H9 (cell line): ENCODE measurements at regions not wholly inside any gene's neighbourhood (a gene's known extent, or its start where the extent isn't known, plus 50 kb on each side); places are given as distances from the start of the nearest gene placed in this dataset.

Source experiments
- DNase-seq: peaks from one replicate; pipeline ENCODE4 v3.0.0-alpha.2; 2017
- H2AFZ ChIP-seq: one replicate; pipeline ENCODE4 v1.6.1; 2013; ENCODE audit warnings: mild to moderate bottlenecking, low read length, control low read depth, moderate library complexity
- H2AK5ac ChIP-seq: 2 replicates; pipeline ENCODE4 v1.6.1; 2013; ENCODE audit warnings: low read length, control low read depth, mixed read lengths; ENCODE audit not compliant: insufficient read length
- H2BK120ac ChIP-seq: one replicate; pipeline ENCODE4 v1.6.1; 2013; ENCODE audit warnings: low read depth, mild to moderate bottlenecking, low read length, control low read depth, inconsistent platforms; ENCODE audit not compliant: poor library complexity, severe bottlenecking
- H2BK12ac ChIP-seq: 2 replicates; pipeline ENCODE4 v1.6.1; 2013; ENCODE audit warnings: low read length, control low read depth, mixed read lengths, low read depth; ENCODE audit not compliant: insufficient read length
- H2BK15ac ChIP-seq: 2 replicates; pipeline ENCODE4 v1.6.1; 2013; ENCODE audit warnings: low read depth, low read length, control low read depth
- H2BK20ac ChIP-seq: one replicate; pipeline ENCODE4 v1.6.1; 2013; ENCODE audit warnings: low read depth, mild to moderate bottlenecking, low read length, control low read depth, inconsistent platforms; ENCODE audit not compliant: poor library complexity, severe bottlenecking
- H2BK5ac ChIP-seq: 2 replicates; pipeline ENCODE4 v1.6.1; 2013; ENCODE audit warnings: low read length, control low read depth, mixed read lengths; ENCODE audit not compliant: insufficient read length
- H3K14ac ChIP-seq: 2 replicates; pipeline ENCODE4 v1.6.1; 2013; ENCODE audit warnings: low read length, control low read depth; ENCODE audit not compliant: insufficient read depth
- H3K18ac ChIP-seq: 2 replicates; pipeline ENCODE4 v1.6.1; 2013; ENCODE audit warnings: low read depth, mild to moderate bottlenecking, mixed read lengths, low read length, control low read depth; ENCODE audit not compliant: insufficient read length
- H3K23ac ChIP-seq: 2 replicates; pipeline ENCODE4 v1.6.1; 2013; ENCODE audit warnings: low read length, control low read depth, mixed read lengths, low read depth; ENCODE audit not compliant: insufficient read length
- H3K23me2 ChIP-seq: 2 replicates; pipeline ENCODE4 v1.6.1; 2013; ENCODE audit warnings: low read depth, mild to moderate bottlenecking, mixed read lengths, low read length, control low read depth; ENCODE audit not compliant: insufficient read length, poor library complexity, severe bottlenecking
- H3K27ac ChIP-seq: 2 replicates; pipeline ENCODE4 v1.5.1; 2013; ENCODE audit warnings: low read length, control low read depth, mixed read lengths, low read depth; ENCODE audit not compliant: insufficient read length
- H3K27me3 ChIP-seq: 2 replicates; pipeline ENCODE4 v1.6.1; 2013; ENCODE audit warnings: low read length, control low read depth, inconsistent platforms; ENCODE audit not compliant: insufficient read depth
- H3K4ac ChIP-seq: 2 replicates; pipeline ENCODE4 v1.6.1; 2013; ENCODE audit warnings: low read depth, mild to moderate bottlenecking, control low read depth, inconsistent platforms, low read length, moderate library complexity
- H3K4me1 ChIP-seq: 2 replicates; pipeline ENCODE4 v1.6.1; 2013; ENCODE audit warnings: low read length, control low read depth, inconsistent platforms; ENCODE audit not compliant: insufficient read depth
- H3K4me2 ChIP-seq: 2 replicates; pipeline ENCODE4 v1.6.1; 2013; ENCODE audit warnings: low read length, control low read depth, mixed read lengths; ENCODE audit not compliant: insufficient read length, insufficient read depth
- H3K56ac ChIP-seq: 2 replicates; pipeline ENCODE4 v1.6.1; 2013; ENCODE audit warnings: low read depth, mild to moderate bottlenecking, mixed read lengths, low read length, control low read depth; ENCODE audit not compliant: insufficient read length
- H3K79me1 ChIP-seq: 2 replicates; pipeline ENCODE4 v1.6.1; 2013; ENCODE audit warnings: low read depth, mild to moderate bottlenecking, moderate library complexity, low read length, control low read depth, inconsistent platforms; ENCODE audit not compliant: insufficient read depth, poor library complexity, severe bottlenecking
- H3K79me2 ChIP-seq: 2 replicates; pipeline ENCODE4 v1.6.1; 2013; ENCODE audit warnings: low read length, control low read depth, inconsistent platforms; ENCODE audit not compliant: insufficient read depth
- H3K9ac ChIP-seq: 2 replicates; pipeline ENCODE4 v1.6.1; 2013; ENCODE audit warnings: low read length, control low read depth, mixed read lengths; ENCODE audit not compliant: insufficient read length; ENCODE audit errors: extremely low read depth
- H3K9me3 ChIP-seq: one replicate; pipeline ENCODE4 v1.6.1; 2013; ENCODE audit warnings: low read depth, low read length, inconsistent platforms; ENCODE audit not compliant: control insufficient read depth
- H3T11ph ChIP-seq: one replicate; pipeline ENCODE4 v1.6.1; 2013; ENCODE audit warnings: mild to moderate bottlenecking, low read length, control low read depth, inconsistent platforms
- H4K20me1 ChIP-seq: one replicate; pipeline ENCODE4 v1.6.1; 2013; ENCODE audit not compliant: control insufficient read depth, insufficient read length, insufficient read depth
- H4K5ac ChIP-seq: 2 replicates; pipeline ENCODE4 v1.6.1; 2013; ENCODE audit warnings: low read depth, mild to moderate bottlenecking, mixed read lengths, low read length, control low read depth; ENCODE audit not compliant: insufficient read length
- H4K8ac ChIP-seq: replicated peaks from 2 replicates; pipeline ENCODE4 v1.6.1; 2013; ENCODE audit warnings: low read length, control low read depth, mixed read lengths, low read depth; ENCODE audit not compliant: insufficient read length
- H4K91ac ChIP-seq: 2 replicates; pipeline ENCODE4 v1.6.1; 2013; ENCODE audit warnings: low read depth, mild to moderate bottlenecking, moderate library complexity, mixed read lengths, low read length, control low read depth; ENCODE audit not compliant: insufficient read length
- H3K27ac Mint-ChIP-seq, 3 experiments: 2 replicates in 2 of 3; 3 replicates in 1 of 3; pipeline ENCODE4 v1.8.0; 2020 to 2021; ENCODE audit warnings: mixed read lengths in 3 of 3, mild to moderate bottlenecking in 1 of 3, moderate library complexity in 1 of 3
- H3K27me3 Mint-ChIP-seq: 2 replicates; pipeline ENCODE4 v1.8.0; 2021; ENCODE audit warnings: low read depth, mild to moderate bottlenecking, moderate library complexity, mixed read lengths
- H3K36me3 Mint-ChIP-seq, 3 experiments: 2 replicates in 2 of 3; 3 replicates in 1 of 3; pipeline ENCODE4 v1.8.0; 2020 to 2021; ENCODE audit warnings: low read depth in 3 of 3, mixed read lengths in 3 of 3; ENCODE audit not compliant: insufficient read depth in 1 of 3
- H3K4me1 Mint-ChIP-seq, 2 experiments: 2 replicates each; pipeline ENCODE4 v1.8.0; 2020; ENCODE audit warnings: mixed read lengths in 2 of 2
- H3K4me3 Mint-ChIP-seq, 2 experiments: 2 replicates in 1 of 2; 3 replicates in 1 of 2; pipeline ENCODE4 v1.8.0; 2020 to 2021; ENCODE audit warnings: mild to moderate bottlenecking in 2 of 2, mixed read lengths in 2 of 2, moderate library complexity in 1 of 2
- H3K9me3 Mint-ChIP-seq, 2 experiments: 2 replicates in 1 of 2; 3 replicates in 1 of 2; pipeline ENCODE4 v1.8.0; 2020; ENCODE audit warnings: mild to moderate bottlenecking in 2 of 2, mixed read lengths in 2 of 2, moderate library complexity in 1 of 2
- WGBS: extraction: QIAGEN DNeasy Blood & Tissue Kit; methylation state at CpG from one replicate; pipeline ENCODE4 v1.1.7; 2013; ENCODE audit warnings: missing lambda C conversion rate, low lambda C conversion rate, mixed read lengths; ENCODE audit not compliant: insufficient read length; ENCODE audit errors: extremely low coverage; 5-methylcytosine and 5-hydroxymethylcytosine counted together
- TF ChIP-seq, protein P1 (sequence below): fragments of 200-600 bp; sonication (generic); conservative IDR thresholded peaks from 3 replicates; pipeline ENCODE4 v1.8.0; 2021; ENCODE audit warnings: antibody characterized with exemption, mild to moderate bottlenecking

DNA sequence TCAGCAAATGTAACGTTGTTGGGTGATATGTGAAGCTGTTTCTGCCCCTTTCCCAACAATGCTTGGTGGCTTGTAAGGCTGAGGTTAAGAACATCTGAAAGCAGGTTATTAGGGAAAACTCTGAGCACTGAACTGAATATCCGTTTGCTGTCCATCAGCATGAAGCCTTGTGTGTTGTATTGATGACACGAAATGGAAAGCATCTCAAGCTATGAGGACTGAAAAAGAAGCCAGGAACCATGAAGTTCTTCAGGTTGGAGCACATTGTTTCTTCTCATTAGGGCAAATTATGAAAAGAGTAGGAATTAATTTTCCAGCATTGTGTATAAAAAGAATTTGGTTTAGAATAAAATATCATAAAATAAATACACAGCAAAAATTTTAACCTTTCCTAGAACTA, 106.8 kb downstream of the IZUMO3 start:
- Histone ChIP-seq H4K20me1 (no peaks in the 10 kb centered on the region), H3K9ac (no peak overlapping the region), H4K5ac (no peak overlapping the region), H2AK5ac (no peak overlapping the region), H3K27ac (no peak overlapping the region), H3K23me2 (no peaks in the 10 kb centered on the region), H2BK5ac (no peak overlapping the region), H2AFZ (no peak overlapping the region), H3K27me3 (no peaks in the 10 kb centered on the region), H2BK12ac (no peak overlapping the region), H4K8ac (no peak overlapping the region), H3K23ac (no peak overlapping the region), H4K91ac (no peak overlapping the region), H2BK20ac (no peak overlapping the region), H3K18ac (no peak overlapping the region), H3K79me2 (no peaks in the 10 kb centered on the region), H3K4ac (no peak overlapping the region), H3K79me1 (no peaks in the 10 kb centered on the region), H3K4me2 (no peak overlapping the region), H3T11ph (no peak overlapping the region), H2BK15ac (no peak overlapping the region), H2BK120ac (no peak overlapping the region), H3K9me3 (no peaks in the 10 kb centered on the region), H3K4me1 (no peaks in the 10 kb centered on the region; the same call in 1 of the 2 replicates), H3K56ac (no peak overlapping the region), H3K14ac (no peak overlapping the region)
- H3K4me1 Mint-ChIP-seq: peaks cover 4 to 6% of the 10 kb centered on the region in 2 experiments
- no CpG with 5 or more reads among the region's 3 CpGs for WGBS
- TF ChIP-seq, protein P1, sequence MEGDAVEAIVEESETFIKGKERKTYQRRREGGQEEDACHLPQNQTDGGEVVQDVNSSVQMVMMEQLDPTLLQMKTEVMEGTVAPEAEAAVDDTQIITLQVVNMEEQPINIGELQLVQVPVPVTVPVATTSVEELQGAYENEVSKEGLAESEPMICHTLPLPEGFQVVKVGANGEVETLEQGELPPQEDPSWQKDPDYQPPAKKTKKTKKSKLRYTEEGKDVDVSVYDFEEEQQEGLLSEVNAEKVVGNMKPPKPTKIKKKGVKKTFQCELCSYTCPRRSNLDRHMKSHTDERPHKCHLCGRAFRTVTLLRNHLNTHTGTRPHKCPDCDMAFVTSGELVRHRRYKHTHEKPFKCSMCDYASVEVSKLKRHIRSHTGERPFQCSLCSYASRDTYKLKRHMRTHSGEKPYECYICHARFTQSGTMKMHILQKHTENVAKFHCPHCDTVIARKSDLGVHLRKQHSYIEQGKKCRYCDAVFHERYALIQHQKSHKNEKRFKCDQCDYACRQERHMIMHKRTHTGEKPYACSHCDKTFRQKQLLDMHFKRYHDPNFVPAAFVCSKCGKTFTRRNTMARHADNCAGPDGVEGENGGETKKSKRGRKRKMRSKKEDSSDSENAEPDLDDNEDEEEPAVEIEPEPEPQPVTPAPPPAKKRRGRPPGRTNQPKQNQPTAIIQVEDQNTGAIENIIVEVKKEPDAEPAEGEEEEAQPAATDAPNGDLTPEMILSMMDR: no peak
- no peaks in the 10 kb centered on the region; the same call in 1 of the 2 replicates for H3K27me3 Mint-ChIP-seq
- DNase-seq: no peak
- H3K9me3 Mint-ChIP-seq: peaks cover 2 to 5% of the 10 kb centered on the region in 2 experiments; a peak in 4 of 5 replicates
- no peak overlapping the region for H3K27ac Mint-ChIP-seq
- H3K4me3 Mint-ChIP-seq: no peak overlapping the region
- H3K36me3 Mint-ChIP-seq: peaks cover 0 to 2% (median 0%) of the 10 kb centered on the region in 3 experiments; a peak in 2 of 7 replicates
